ENCODE measurements at regions not wholly inside any gene's neighbourhood (a gene's known extent, or its start where the extent isn't known, plus 50 kb on each side); places are given as distances from the start of the nearest gene placed in this dataset.

- DNase-seq (ENCODE audit: low read depth, low spot score) (no peak), ATAC-seq (no peak)
- no peaks in the 10 kb centered on the region for H3K27me3 ChIP-seq (ENCODE audit: insufficient read depth, low read length)
- H3K4me3 ChIP-seq (replicated peaks in 1 of 2; ENCODE audit: low read depth in 1 of 2, low read length in 2 of 2): no peak overlapping the region
- ChIA-PET RAD21 (ENCODE audit: low non-redundant PET in 1 of 2, low total read pairs in 2 of 2, uncharacterized antibody in 2 of 2, unreplicated experiment in 2 of 2) (no interaction called here), CTCF (no interaction called here), POLR2A (no interaction called here)
- no peaks in the 10 kb centered on the region for H3K36me3 ChIP-seq (ENCODE audit: control insufficient read depth in 1 of 2, insufficient read depth in 2 of 2, low read length in 2 of 2)
- no peak overlapping the region for H3K4me2 ChIP-seq (ENCODE audit: low read length)
- H3K9ac ChIP-seq (ENCODE audit: low read length): no peak overlapping the region
- no peaks in the 10 kb centered on the region for H3K4me1 ChIP-seq (ENCODE audit: control insufficient read depth in 1 of 2, insufficient read depth in 2 of 2, low read length in 2 of 2)
- no peaks in the 10 kb centered on the region for H3K79me2 ChIP-seq (ENCODE audit: insufficient read depth, low read length)
- BruUV-seq (replicated peaks): no TSS peak
- no peak overlapping the region for H2AFZ ChIP-seq (ENCODE audit: low read depth, low read length, poor library complexity, severe bottlenecking)
- H3K9me3 ChIP-seq (ENCODE audit: control insufficient read depth in 1 of 2, insufficient read depth in 1 of 2, low read depth in 1 of 2, low read length in 2 of 2): no peaks in the 10 kb centered on the region
- H3K27ac ChIP-seq (ENCODE audit: low read depth, low read length): no peak overlapping the region
- TF ChIP-seq YY1 (IDR thresholded peaks at IDR 0.05; ENCODE audit: extremely low read depth, insufficient replicate concordance, low read depth, low read length) (no peak), FOSL1 (IDR thresholded peaks at IDR 0.05; ENCODE audit: low read depth) (no peak), ELF1 (IDR thresholded peaks at IDR 0.05; ENCODE audit: borderline replicate concordance, low read depth) (no peak), EZH2phosphoT487 (IDR thresholded peaks at IDR 0.05; ENCODE audit: borderline replicate concordance) (no peak), JUND (IDR thresholded peaks at IDR 0.05) (no peak), ZFX (IDR thresholded peaks at IDR 0.05) (no peak), RAD21 (IDR thresholded peaks at IDR 0.05; ENCODE audit: low read depth) (no peak), SIN3A (IDR thresholded peaks at IDR 0.05; ENCODE audit: low read depth) (no peak), REST (IDR thresholded peaks at IDR 0.05; ENCODE audit: low read depth) (no peak)
- TF ChIP-seq, protein P1, sequence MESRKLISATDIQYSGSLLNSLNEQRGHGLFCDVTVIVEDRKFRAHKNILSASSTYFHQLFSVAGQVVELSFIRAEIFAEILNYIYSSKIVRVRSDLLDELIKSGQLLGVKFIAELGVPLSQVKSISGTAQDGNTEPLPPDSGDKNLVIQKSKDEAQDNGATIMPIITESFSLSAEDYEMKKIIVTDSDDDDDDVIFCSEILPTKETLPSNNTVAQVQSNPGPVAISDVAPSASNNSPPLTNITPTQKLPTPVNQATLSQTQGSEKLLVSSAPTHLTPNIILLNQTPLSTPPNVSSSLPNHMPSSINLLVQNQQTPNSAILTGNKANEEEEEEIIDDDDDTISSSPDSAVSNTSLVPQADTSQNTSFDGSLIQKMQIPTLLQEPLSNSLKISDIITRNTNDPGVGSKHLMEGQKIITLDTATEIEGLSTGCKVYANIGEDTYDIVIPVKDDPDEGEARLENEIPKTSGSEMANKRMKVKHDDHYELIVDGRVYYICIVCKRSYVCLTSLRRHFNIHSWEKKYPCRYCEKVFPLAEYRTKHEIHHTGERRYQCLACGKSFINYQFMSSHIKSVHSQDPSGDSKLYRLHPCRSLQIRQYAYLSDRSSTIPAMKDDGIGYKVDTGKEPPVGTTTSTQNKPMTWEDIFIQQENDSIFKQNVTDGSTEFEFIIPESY (IDR thresholded peaks at IDR 0.05; ENCODE audit: extremely low read depth, insufficient replicate concordance, low read length): no peak
- H3K9me2 ChIP-seq (ENCODE audit: insufficient read depth): no peaks in the 10 kb centered on the region
- no peaks in the 10 kb centered on the region for H4K20me1 ChIP-seq (ENCODE audit: insufficient read depth)
- intact Hi-C loops (cut with micrococcal nuclease): no loop called here
These were observed 73.6 kb upstream of the SELENOK start for GRCh38 chr3:53965291-53965690.
